GM12875 (cell line): ENCODE measurements at regions not wholly inside any gene's neighbourhood (a gene's known extent, or its start where the extent isn't known, plus 50 kb on each side); places are given as distances from the start of the nearest gene placed in this dataset.
"Not testable (repeated sequence)": the region's sequence is repeated elsewhere in the genome, so short reads cannot be mapped to it uniquely, and the experiment has no call there.

Experiments
- H3K4me3 ChIP-seq: one replicate; pipeline ENCODE4 v1.5.1; 2011; ENCODE audit warnings: low read depth, low read length, control low read depth
- CTCF ChIP-seq: IDR thresholded peaks from 2 replicates; pipeline ENCODE4 v1.5.1; 2011; ENCODE audit warnings: low read depth, mild to moderate bottlenecking, control low read depth, inconsistent platforms, low read length, moderate library complexity, borderline replicate concordance; ENCODE audit not compliant: insufficient read depth

GRCh38 chr3:55270976-55271375, 216.1 kb downstream of the WNT5A start:
- no peak overlapping the region for H3K4me3 ChIP-seq
- TF ChIP-seq CTCF = no peak

DNA sequence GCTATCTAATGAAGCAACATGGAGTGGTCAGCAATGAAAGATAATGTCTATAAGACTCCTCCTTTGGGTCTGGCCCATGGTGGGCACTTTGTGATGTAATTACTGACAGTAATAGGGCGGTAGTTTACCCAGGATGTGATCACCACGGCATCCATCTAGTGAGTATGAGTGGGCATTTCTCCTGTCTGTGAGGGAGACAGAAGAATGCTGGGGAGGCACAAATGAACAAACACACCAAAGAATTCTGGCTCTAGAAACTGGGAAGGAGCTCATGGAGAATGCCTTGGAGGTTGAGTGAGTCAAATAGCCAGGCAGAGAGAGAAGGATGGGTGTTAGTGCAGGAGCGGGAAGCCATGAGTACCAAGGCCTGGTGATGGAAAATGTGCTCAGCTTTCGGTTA, 217.5 kb downstream of the WNT5A start:
- no peak overlapping the region for H3K4me3 ChIP-seq
- TF ChIP-seq CTCF = no peak

DNA sequence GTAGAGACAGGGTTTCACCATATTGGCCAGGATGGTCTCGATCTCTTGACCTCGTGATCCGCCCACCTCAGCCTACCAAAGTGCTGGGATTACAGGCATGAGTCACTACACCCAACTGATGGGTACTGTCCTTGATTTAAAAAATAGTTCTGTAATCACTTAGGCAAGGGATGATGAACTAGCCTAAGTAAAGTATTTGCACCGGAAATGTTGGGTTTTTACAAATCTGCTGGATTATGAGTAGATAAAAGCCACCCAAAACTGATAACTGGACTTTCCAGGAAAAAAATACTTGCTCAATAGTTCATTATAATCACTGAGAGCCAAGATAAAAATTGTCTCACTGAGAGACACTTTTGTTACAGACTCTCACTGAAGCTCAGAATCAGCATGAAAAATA, 218.0 kb downstream of the WNT5A start:
- TF ChIP-seq CTCF = no peak
- no peak overlapping the region for H3K4me3 ChIP-seq

DNA sequence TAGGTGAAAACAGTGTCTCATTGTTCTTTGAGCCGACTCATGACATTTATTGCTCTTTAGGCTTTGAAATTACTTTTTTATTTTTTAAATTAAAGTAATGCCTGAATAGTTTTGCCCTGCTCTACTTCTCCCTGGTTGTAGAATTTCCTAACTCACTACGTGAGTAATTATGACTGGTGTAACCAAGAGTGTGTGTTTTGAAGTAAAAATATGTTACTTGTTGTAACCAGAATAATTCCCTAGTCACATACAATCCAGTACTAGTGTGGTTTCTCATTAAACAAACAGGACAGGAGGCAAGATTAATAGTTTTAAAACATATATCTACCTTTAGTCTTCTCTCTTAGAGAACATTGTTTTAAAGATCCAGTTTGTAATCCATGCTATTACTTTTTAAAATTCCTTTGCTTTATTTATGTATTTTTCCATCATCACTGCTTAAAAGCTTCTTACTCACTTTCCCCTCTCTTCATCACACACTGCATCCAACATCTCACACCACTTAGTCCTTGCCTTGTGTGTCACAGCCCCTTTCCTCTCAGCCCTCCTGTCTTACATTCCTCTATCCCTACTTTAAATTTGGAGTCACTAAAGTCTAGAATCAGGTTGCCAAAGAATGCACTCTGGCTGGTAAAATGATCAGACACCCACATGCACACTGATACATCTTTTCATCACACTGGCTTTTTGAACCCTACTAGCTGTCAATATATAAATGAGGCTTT, 219.7 kb downstream of the WNT5A start:
- TF ChIP-seq CTCF = no peak
- no peak overlapping the region for H3K4me3 ChIP-seq

- no peak overlapping the region for H3K4me3 ChIP-seq
- TF ChIP-seq CTCF = no peak
Measured at GRCh38 chr3:55264919-55265318, 222.2 kb downstream of the WNT5A start.

- no peak for TF ChIP-seq CTCF
Measured at GRCh38 chr3:55252921-55253320, 234.2 kb downstream of the WNT5A start.

DNA sequence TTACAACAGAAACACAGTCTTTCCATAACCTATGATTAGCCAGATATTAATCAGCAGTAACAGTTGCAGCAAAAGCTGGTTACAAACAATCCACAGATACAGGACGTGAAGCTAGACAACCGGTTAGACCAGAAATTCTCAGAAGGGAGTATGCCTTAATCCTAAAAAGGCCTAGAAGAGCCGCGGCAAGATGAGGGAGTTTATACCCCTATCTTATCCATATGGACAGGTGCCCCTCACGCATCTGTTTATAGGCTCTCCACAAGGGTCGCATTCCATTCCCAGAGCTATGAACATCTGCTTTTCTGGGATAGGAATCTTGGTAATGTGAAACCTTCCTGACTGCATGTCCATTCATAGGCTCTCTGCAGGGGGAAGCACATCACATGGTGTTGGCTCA, 237.9 kb downstream of the WNT5A start:
- not testable (repeated sequence) for H3K4me3 ChIP-seq

More at GRCh38 chr3:55252921-55253320, 234.2 kb downstream of the WNT5A start:
- H3K4me3 ChIP-seq = no peak overlapping the region
